ENCODE measurements at regions not wholly inside any gene's neighbourhood (a gene's known extent, or its start where the extent isn't known, plus 50 kb on each side); places are given as distances from the start of the nearest gene placed in this dataset.

DNA sequence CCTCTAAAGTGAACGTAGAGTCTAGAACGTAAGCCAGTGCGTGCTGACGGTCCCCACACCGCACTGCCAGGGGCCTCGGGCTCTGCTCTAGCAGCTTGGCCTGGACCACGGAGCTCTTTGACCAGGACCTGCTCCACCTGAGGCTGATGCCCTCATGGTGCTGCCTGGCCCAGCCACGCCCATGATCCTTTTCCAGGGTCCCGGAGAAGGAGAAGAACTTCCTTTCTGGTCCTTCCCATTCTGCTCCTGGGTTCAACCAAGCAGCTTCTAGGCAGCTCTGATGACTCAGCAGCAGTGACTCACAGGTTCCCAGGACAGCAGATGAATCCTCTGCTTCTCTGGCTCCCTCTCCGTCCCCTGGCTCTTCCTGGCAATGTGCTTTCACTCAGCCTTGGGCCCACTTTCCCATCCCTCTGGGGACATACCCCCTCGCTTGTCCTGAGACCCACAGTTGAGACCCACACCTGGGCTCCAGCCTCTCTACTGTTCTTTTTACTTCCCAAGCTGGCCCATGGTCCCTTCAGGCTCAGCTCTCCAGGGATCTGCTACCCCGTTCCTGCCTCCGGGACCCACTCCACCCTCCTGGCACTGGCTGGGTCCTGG is 246.3 kb upstream of the RAB4A start:
- Histone ChIP-seq H3K4me2 (peak overlapping the region in 7 of 11 experiments; percentile 2 to 94 (median 81); a peak in 12 of 22 replicates), H3K36me3 (no peaks in the 10 kb centered on the region), H3K9ac (peak overlapping the region in 2 of 11 experiments; percentile 19 to 25; a peak in 2 of 22 replicates), H3K27me3 (peaks cover 0 to 53% (median 21%) of the 10 kb centered on the region in 11 experiments; a peak in 16 of 22 replicates), H3K27ac (peak overlapping the region in 4 of 11 experiments; percentile 57 to 86 (median 69); a peak in 10 of 22 replicates), H3K4me1 (peaks cover 15 to 71% (median 53%) of the 10 kb centered on the region in 10 experiments), H4K20me1 (peaks cover 0 to 4% (median 0%) of the 10 kb centered on the region in 11 experiments; a peak in 2 of 22 replicates), H3K9me3 (replicated peaks in 1 of 11) (no peaks in the 10 kb centered on the region), H3K4me3 (no peak overlapping the region)
- no peak for TF ChIP-seq Cebpa-rat (IDR thresholded peaks at IDR 0.05)

DNA sequence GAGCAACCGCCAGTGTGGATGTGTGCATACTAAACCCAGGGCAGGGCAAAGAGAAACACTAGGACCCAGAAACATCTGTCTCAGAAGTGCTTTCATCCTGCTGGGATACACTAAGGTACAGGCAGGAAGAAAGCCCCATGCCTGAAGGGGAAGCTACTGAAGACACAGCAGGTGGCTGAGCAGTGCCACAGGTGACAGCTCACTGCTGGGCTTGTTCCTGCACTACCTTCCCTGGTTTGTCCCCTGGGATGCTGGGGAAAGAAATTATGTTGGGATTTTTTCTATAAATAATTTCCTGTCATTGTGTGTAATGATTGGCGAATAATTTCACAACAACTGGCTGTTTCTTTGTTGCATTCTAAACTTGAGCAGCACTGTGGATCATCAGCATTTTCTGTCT is 245.3 kb upstream of the RAB4A start:
- no peak for TF ChIP-seq Cebpa-rat (IDR thresholded peaks at IDR 0.05)
- Histone ChIP-seq H3K27ac (peak overlapping the region in 4 of 11 experiments; percentile 57 to 86 (median 69); a peak in 8 of 22 replicates), H3K27me3 (peaks cover 0 to 62% (median 30%) of the 10 kb centered on the region in 11 experiments; a peak in 18 of 22 replicates), H3K9ac (0 out of 22 replicates have a peak overlapping the region, but pooled peaks of 1 of the 11 experiments have one; percentile 19), H3K4me1 (peaks cover 15 to 81% (median 55%) of the 10 kb centered on the region in 10 experiments), H4K20me1 (peaks cover 0 to 4% (median 0%) of the 10 kb centered on the region in 11 experiments; a peak in 2 of 22 replicates), H3K36me3 (no peaks in the 10 kb centered on the region), H3K9me3 (replicated peaks in 1 of 11) (no peaks in the 10 kb centered on the region), H3K4me3 (no peak overlapping the region), H3K4me2 (peak overlapping the region in 5 of 11 experiments; percentile 66 to 94 (median 84); a peak in 10 of 22 replicates)

DNA sequence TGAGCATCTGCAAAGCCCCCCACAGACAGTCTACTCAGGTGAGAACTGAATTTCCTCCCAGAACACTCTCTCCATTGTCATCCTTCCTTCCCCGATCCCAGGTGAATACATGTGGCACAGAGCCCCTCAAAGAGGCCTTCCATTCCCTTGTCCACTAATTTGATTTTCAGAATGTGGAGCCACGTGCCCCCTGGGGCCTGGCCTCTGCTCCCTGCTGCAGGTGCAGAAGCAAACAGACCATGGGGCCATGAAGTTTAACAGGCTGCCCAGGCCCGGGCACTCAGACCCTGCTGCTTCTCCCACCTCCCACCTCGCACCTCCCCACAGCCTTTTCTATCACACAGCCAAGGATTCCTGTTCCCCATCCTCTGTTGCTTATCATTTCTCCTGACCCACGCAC is 243.8 kb upstream of the RAB4A start:
- Histone ChIP-seq H3K4me3 (peak overlapping the region in 2 of 10 experiments; percentile 14 to 53; a peak in 3 of 20 replicates), H3K27me3 (peaks cover 8 to 78% (median 46%) of the 10 kb centered on the region in 11 experiments; a peak in 21 of 22 replicates), H3K9ac (peak overlapping the region in 6 of 11 experiments; percentile 33 to 73 (median 63); a peak in 11 of 22 replicates), H3K9me3 (replicated peaks in 1 of 11) (no peaks in the 10 kb centered on the region), H3K4me1 (peaks cover 15 to 93% (median 56%) of the 10 kb centered on the region in 10 experiments), H4K20me1 (peaks cover 0 to 4% (median 0%) of the 10 kb centered on the region in 11 experiments; a peak in 2 of 22 replicates), H3K4me2 (peak overlapping the region; percentile 59 to 94 (median 81)), H3K36me3 (no peaks in the 10 kb centered on the region), H3K27ac (peak overlapping the region in 10 of 11 experiments; percentile 6 to 86 (median 52); a peak in 14 of 22 replicates)
- no peak for TF ChIP-seq Cebpa-rat (IDR thresholded peaks at IDR 0.05)

DNA sequence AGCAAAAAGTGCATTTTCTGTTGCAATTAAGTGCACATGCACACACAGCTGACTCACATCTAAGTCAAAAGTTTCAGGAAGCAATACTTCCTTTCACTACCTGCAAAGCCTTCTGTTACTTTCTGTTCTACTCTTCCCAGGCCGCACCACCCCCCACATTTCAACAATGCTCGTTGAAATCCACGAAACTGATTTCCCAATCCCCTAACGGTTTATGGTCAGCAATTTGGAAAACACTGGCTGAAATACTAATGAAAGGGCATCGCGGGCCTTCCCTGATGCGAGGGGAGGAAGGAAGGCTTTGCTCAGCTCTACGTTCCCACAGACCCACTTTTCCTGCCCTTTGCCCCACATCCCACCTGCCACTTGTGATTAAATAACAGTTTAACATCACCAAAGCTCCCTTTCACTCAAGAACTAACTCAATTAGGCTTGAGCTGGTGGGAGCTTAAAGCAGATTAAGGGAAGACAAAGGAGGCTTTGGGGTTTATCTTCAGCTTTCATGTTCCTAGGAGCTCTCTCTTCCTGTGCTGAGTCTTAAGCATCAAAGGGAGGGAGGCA is 243.2 kb upstream of the RAB4A start:
- Histone ChIP-seq H3K4me2 (peak overlapping the region; percentile 59 to 94 (median 81)), H3K4me1 (peaks cover 15 to 96% (median 60%) of the 10 kb centered on the region in 10 experiments), H4K20me1 (peaks cover 0 to 4% (median 0%) of the 10 kb centered on the region in 11 experiments; a peak in 2 of 22 replicates), H3K9me3 (replicated peaks in 1 of 11) (no peaks in the 10 kb centered on the region), H3K4me3 (peak overlapping the region in 4 of 10 experiments; percentile 14 to 53 (median 38); a peak in 5 of 20 replicates), H3K36me3 (no peaks in the 10 kb centered on the region), H3K27me3 (peaks cover 13 to 81% (median 51%) of the 10 kb centered on the region in 11 experiments), H3K27ac (peak overlapping the region; percentile 11 to 86 (median 47); a peak in 13 of 22 replicates), H3K9ac (peak overlapping the region in 5 of 11 experiments; percentile 33 to 73 (median 67); a peak in 9 of 22 replicates)
- TF ChIP-seq Cebpa-rat (IDR thresholded peaks at IDR 0.05) = peak in 9 of 11 experiments; percentile 34 to 85 (median 62); a peak in 13 of 22 replicates

DNA sequence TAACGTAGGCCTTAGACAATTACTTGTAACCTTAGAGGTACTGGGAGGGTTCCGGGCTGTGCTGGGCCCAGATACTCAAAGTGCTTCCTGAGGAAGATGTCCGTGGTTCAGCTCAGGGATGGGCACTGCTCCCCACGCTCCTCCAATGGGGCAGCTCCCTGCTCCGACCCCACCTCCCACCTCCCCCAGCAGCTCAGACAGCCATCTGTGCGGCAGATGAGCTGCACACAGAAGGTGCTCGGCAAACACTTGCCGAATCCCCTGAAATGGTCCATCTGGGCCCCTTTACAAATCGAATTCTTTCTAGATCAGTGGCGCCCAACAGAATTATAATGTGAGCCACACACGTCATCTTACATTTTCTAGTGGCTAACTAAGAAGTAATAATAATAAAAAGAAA is 242.4 kb upstream of the RAB4A start:
- Histone ChIP-seq H3K27me3 (peaks cover 21 to 82% (median 60%) of the 10 kb centered on the region in 11 experiments), H3K27ac (peak overlapping the region in 6 of 11 experiments; percentile 42 to 86 (median 64); a peak in 11 of 22 replicates), H3K4me3 (peak overlapping the region in 1 of 10 experiments; percentile 5; a peak in 1 of 20 replicates), H4K20me1 (peaks cover 0 to 2% (median 0%) of the 10 kb centered on the region in 11 experiments; a peak in 2 of 22 replicates), H3K36me3 (no peaks in the 10 kb centered on the region), H3K9ac (peak overlapping the region in 3 of 11 experiments; percentile 15 to 62 (median 61); a peak in 6 of 22 replicates), H3K4me2 (peak overlapping the region; percentile 16 to 89 (median 69); a peak in 20 of 22 replicates), H3K9me3 (replicated peaks in 1 of 11) (no peaks in the 10 kb centered on the region), H3K4me1 (peaks cover 15 to 96% (median 63%) of the 10 kb centered on the region in 10 experiments)
- TF ChIP-seq Cebpa-rat (IDR thresholded peaks at IDR 0.05) = no peak

DNA sequence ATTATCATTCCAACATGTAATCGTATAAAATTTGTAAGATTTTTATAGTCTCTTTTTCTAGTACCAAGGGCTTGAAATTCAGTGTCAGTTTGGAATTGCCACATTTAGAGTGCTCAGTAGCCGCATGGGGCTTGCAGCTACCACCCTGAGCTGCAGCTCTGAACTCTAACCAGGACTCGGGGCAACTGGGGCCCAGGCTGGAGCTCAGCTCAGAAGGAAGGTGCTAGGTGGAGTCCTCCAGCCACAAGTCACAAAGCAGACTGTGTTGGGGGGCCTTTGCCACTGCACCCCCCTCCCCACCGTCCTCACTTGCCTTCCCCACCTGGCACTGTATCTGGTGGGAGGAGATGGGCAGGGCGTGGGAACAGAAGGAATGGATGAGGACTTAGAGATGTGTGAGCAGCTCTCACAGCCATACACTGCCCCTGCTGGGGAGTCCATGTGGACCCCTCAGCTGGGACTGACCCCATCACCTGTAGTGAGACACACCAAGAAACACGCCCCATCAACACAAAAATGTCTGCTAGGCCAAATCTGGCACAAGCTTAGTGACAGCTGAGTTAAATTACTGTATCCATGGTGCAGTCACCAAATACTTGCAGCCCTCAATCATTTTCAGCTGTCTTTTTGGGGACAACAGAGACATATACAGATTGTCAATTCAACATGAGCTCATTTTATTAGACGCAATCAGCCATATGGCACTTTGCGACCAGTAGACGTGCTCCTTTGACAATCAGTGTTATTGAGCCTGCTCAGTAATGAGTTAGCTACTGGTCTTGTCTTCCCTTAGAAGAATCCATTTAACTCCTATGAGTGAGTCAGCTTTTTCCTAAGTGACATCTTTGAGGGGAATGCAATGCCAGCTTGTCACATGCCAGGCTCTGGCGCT is 241.7 kb upstream of the RAB4A start:
- no peaks in the 10 kb centered on the region for H3K9me3 ChIP-seq (replicated peaks in 1 of 11)
- peak overlapping the region in 4 of 11 experiments; percentile 63 to 86 (median 74); a peak in 7 of 22 replicates for H3K27ac ChIP-seq
- no peak for TF ChIP-seq Cebpa-rat (IDR thresholded peaks at IDR 0.05)
- peaks cover 15 to 96% (median 61%) of the 10 kb centered on the region in 10 experiments for H3K4me1 ChIP-seq
- peaks cover 0 to 9% (median 0%) of the 10 kb centered on the region in 11 experiments; a peak in 2 of 22 replicates for H4K20me1 ChIP-seq
- H3K27me3 ChIP-seq = peaks cover 28 to 86% (median 67%) of the 10 kb centered on the region in 11 experiments
- peak overlapping the region in 1 of 11 experiments; percentile 7; a peak in 1 of 22 replicates for H3K9ac ChIP-seq
- H3K4me2 ChIP-seq = peak overlapping the region in 6 of 11 experiments; percentile 43 to 89 (median 84); a peak in 12 of 22 replicates
- H3K36me3 ChIP-seq = no peaks in the 10 kb centered on the region
- H3K4me3 ChIP-seq = no peak overlapping the region

DNA sequence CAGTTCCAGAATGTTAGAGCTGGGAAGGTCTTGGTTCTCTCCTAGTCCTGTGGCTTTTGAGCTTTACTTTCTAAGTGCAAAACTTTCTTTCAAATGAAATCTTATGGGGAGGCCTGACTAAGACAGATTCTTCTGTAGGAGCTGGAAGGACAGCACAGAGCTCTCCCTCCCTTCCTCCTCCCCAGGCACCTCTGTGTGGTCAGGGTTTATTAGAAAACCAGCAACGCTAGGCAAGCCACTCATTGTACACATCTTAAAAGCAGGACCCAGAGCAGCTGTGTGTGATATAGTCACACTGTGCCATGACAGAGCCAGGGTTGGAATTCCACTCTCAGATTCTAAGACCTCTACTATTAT is 241.1 kb upstream of the RAB4A start:
- Histone ChIP-seq H3K9me3 (replicated peaks in 1 of 11) (no peaks in the 10 kb centered on the region), H3K27ac (no peak overlapping the region), H3K27me3 (peaks cover 34 to 92% (median 73%) of the 10 kb centered on the region in 11 experiments), H3K4me3 (no peak overlapping the region), H3K36me3 (no peaks in the 10 kb centered on the region), H3K9ac (no peak overlapping the region), H3K4me1 (peaks cover 16 to 96% (median 59%) of the 10 kb centered on the region in 10 experiments), H3K4me2 (peak overlapping the region in 5 of 11 experiments; percentile 43 to 88 (median 81); a peak in 10 of 22 replicates), H4K20me1 (peaks cover 0 to 14% (median 0%) of the 10 kb centered on the region in 11 experiments; a peak in 3 of 22 replicates)
- no peak for TF ChIP-seq Cebpa-rat (IDR thresholded peaks at IDR 0.05)

DNA sequence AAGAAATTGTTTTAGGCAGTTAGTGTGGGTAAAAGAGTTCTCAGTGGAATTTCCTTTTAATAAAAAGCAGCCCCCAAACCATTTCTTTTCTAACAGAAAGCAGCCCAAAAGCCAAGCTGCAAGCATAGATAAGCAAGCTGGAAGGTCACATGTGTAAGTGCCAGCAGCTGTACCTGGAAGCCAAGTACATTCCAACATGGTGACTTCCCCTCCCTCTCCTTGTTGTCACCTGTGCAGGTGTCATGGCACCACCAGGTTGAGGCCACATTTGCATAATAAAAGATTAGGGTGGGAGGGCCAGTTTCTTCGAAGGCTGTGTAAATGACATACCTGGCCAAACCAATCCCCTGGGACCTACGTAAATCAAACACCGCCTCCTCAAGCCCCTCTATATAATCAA is 240.3 kb upstream of the RAB4A start:
- Histone ChIP-seq H3K4me1 (peaks cover 24 to 96% (median 58%) of the 10 kb centered on the region in 10 experiments), H3K9me3 (replicated peaks in 1 of 11) (no peaks in the 10 kb centered on the region), H4K20me1 (peaks cover 0 to 19% (median 0%) of the 10 kb centered on the region in 11 experiments; a peak in 6 of 22 replicates), H3K27me3 (peaks cover 37 to 91% (median 76%) of the 10 kb centered on the region in 11 experiments), H3K4me3 (no peak overlapping the region), H3K36me3 (no peaks in the 10 kb centered on the region), H3K4me2 (peak overlapping the region in 1 of 11 experiments; percentile 81; a peak in 2 of 22 replicates), H3K9ac (no peak overlapping the region), H3K27ac (no peak overlapping the region)
- TF ChIP-seq Cebpa-rat (IDR thresholded peaks at IDR 0.05) = no peak
